ENCODE measurements at regions not wholly inside any gene's neighbourhood (a gene's known extent, or its start where the extent isn't known, plus 50 kb on each side); places are given as distances from the start of the nearest gene placed in this dataset.

GRCh38 chr4:107500551-107500950 lies 219.5 kb downstream of the PAPSS1 start:
- DNase-seq (ENCODE audit: low read depth in 1 of 2, low spot score in 1 of 2) = no peak
- H3K4me3 ChIP-seq (replicated peaks; ENCODE audit: insufficient read depth, low read length) = no peak overlapping the region
- no peak overlapping the region for H3K27ac ChIP-seq (replicated peaks)
- no peaks in the 10 kb centered on the region for H3K27me3 ChIP-seq (ENCODE audit: insufficient read depth, poor library complexity, severe bottlenecking)
- TF ChIP-seq REST (IDR thresholded peaks at IDR 0.05; ENCODE audit: insufficient replicate concordance, low read depth) (no peak), POLR2AphosphoS5 (IDR thresholded peaks at IDR 0.05; ENCODE audit: low read depth) (no peak), GABPA (IDR thresholded peaks at IDR 0.05; ENCODE audit: low read depth) (no peak), SPI1 (IDR thresholded peaks at IDR 0.05; ENCODE audit: borderline replicate concordance, low read depth) (no peak), CTCF (IDR thresholded peaks at IDR 0.05; ENCODE audit: insufficient read depth, low read length) (no peak)

GRCh38 chr4:107497054-107497453 lies 223.0 kb downstream of the PAPSS1 start:
- H3K27me3 ChIP-seq (ENCODE audit: insufficient read depth, poor library complexity, severe bottlenecking) = no peaks in the 10 kb centered on the region
- no peak overlapping the region for H3K4me3 ChIP-seq (replicated peaks; ENCODE audit: insufficient read depth, low read length)
- H3K27ac ChIP-seq (replicated peaks) = no peak overlapping the region
- no peak for DNase-seq (ENCODE audit: low read depth in 1 of 2, low spot score in 1 of 2)
- TF ChIP-seq POLR2AphosphoS5 (IDR thresholded peaks at IDR 0.05; ENCODE audit: low read depth) (no peak), CTCF (IDR thresholded peaks at IDR 0.05; ENCODE audit: insufficient read depth, low read length) (no peak), REST (IDR thresholded peaks at IDR 0.05; ENCODE audit: insufficient replicate concordance, low read depth) (no peak), GABPA (IDR thresholded peaks at IDR 0.05; ENCODE audit: low read depth) (no peak), SPI1 (IDR thresholded peaks at IDR 0.05; ENCODE audit: borderline replicate concordance, low read depth) (no peak)

- no peak overlapping the region for H3K27ac ChIP-seq (replicated peaks)
- no peaks in the 10 kb centered on the region for H3K27me3 ChIP-seq (ENCODE audit: insufficient read depth, poor library complexity, severe bottlenecking)
- no peak for TF ChIP-seq GABPA (IDR thresholded peaks at IDR 0.05; ENCODE audit: low read depth)
- no peak for TF ChIP-seq CTCF (IDR thresholded peaks at IDR 0.05; ENCODE audit: insufficient read depth, low read length)
- no peak for TF ChIP-seq POLR2AphosphoS5 (IDR thresholded peaks at IDR 0.05; ENCODE audit: low read depth)
- no peak overlapping the region for H3K4me3 ChIP-seq (replicated peaks; ENCODE audit: insufficient read depth, low read length)
- no peak for DNase-seq (ENCODE audit: low read depth in 1 of 2, low spot score in 1 of 2)
These were observed 227.5 kb downstream of the PAPSS1 start for GRCh38 chr4:107492566-107492965.

GRCh38 chr4:107490116-107490515 lies 229.9 kb downstream of the PAPSS1 start:
- H3K27ac ChIP-seq (replicated peaks) = no peak overlapping the region

More at GRCh38 chr4:107490116-107490515, 229.9 kb downstream of the PAPSS1 start:
- DNase-seq (ENCODE audit: low read depth in 1 of 2, low spot score in 1 of 2) = no peak
- Histone ChIP-seq H3K4me3 (replicated peaks; ENCODE audit: insufficient read depth, low read length) (no peak overlapping the region), H3K27me3 (ENCODE audit: insufficient read depth, poor library complexity, severe bottlenecking) (no peaks in the 10 kb centered on the region)
- TF ChIP-seq SPI1 (IDR thresholded peaks at IDR 0.05; ENCODE audit: borderline replicate concordance, low read depth) = no peak
- no peak for TF ChIP-seq REST (IDR thresholded peaks at IDR 0.05; ENCODE audit: insufficient replicate concordance, low read depth)
- no peak for TF ChIP-seq POLR2AphosphoS5 (IDR thresholded peaks at IDR 0.05; ENCODE audit: low read depth)
- TF ChIP-seq GABPA (IDR thresholded peaks at IDR 0.05; ENCODE audit: low read depth) = no peak
- no peak for TF ChIP-seq CTCF (IDR thresholded peaks at IDR 0.05; ENCODE audit: insufficient read depth, low read length)
